DOHH2 (cell line): ENCODE measurements at regions not wholly inside any gene's neighbourhood (a gene's known extent, or its start where the extent isn't known, plus 50 kb on each side); places are given as distances from the start of the nearest gene placed in this dataset.

Experiments
- H3F3A ChIP-seq: fragments of 200-600 bp; sonication (generic), shearing (Covaris generic); 2 replicates; pipeline ENCODE4 v1.6.0; 2016; ENCODE audit warnings: antibody characterized with exemption, mild to moderate bottlenecking; ENCODE audit not compliant: control insufficient read depth, insufficient read depth
- H3K27ac ChIP-seq: fragments of 200-600 bp; sonication (generic); 2 replicates; pipeline ENCODE4 v1.5.1; 2014; ENCODE audit warnings: low read depth, mild to moderate bottlenecking, low read length, moderate library complexity
- H3K27me3 ChIP-seq: fragments of 200-600 bp; sonication (generic); 2 replicates; pipeline ENCODE4 v1.6.1; 2014; ENCODE audit warnings: mild to moderate bottlenecking, low read length, mixed read lengths; ENCODE audit not compliant: control insufficient read depth
- H3K36me3 ChIP-seq: fragments of 200-600 bp; sonication (generic); 2 replicates; pipeline ENCODE4 v1.6.1; 2014; ENCODE audit warnings: mild to moderate bottlenecking, low read length, moderate library complexity, mixed read lengths; ENCODE audit not compliant: control insufficient read depth
- H3K4me1 ChIP-seq: fragments of 200-600 bp; sonication (generic); 2 replicates; pipeline ENCODE4 v1.6.1; 2014; ENCODE audit warnings: mild to moderate bottlenecking, low read length, mixed read lengths; ENCODE audit not compliant: control insufficient read depth
- H3K4me2 ChIP-seq: fragments of 200-600 bp; sonication (generic); 2 replicates; pipeline ENCODE4 v1.6.0; 2014; ENCODE audit warnings: mild to moderate bottlenecking, low read length, moderate library complexity
- H3K4me3 ChIP-seq: fragments of 200-600 bp; sonication (generic); 2 replicates; pipeline ENCODE4 v1.5.1; 2014; ENCODE audit warnings: mild to moderate bottlenecking, low read length, mixed read lengths
- H3K79me2 ChIP-seq: fragments of 200-600 bp; sonication (generic); 2 replicates; pipeline ENCODE4 v1.6.1; 2014; ENCODE audit warnings: mild to moderate bottlenecking, low read length, mixed read lengths; ENCODE audit not compliant: control insufficient read depth
- H3K9me2 ChIP-seq: fragments of 200-600 bp; sonication (generic); replicated peaks from 2 replicates; pipeline ENCODE4 v1.6.1; 2014; ENCODE audit warnings: mild to moderate bottlenecking, low read length, mixed read lengths; ENCODE audit not compliant: control insufficient read depth
- H3K9me3 ChIP-seq: fragments of 200-600 bp; sonication (generic); 2 replicates; pipeline ENCODE4 v1.6.1; 2014; ENCODE audit warnings: antibody characterized with exemption, low read length, mixed read lengths; ENCODE audit not compliant: control insufficient read depth, insufficient read depth
- H4K20me1 ChIP-seq: fragments of 200-600 bp; sonication (generic); 2 replicates; pipeline ENCODE4 v1.6.0; 2014; ENCODE audit warnings: low read depth, mild to moderate bottlenecking, antibody characterized with exemption, low read length, moderate library complexity; ENCODE audit not compliant: control insufficient read depth, insufficient read depth
- EZH2phosphoT487 ChIP-seq: fragments of 200-600 bp; sonication (generic); IDR thresholded peaks from 2 replicates; pipeline ENCODE4 v1.6.1; 2017; ENCODE audit warnings: borderline replicate concordance, mild to moderate bottlenecking, antibody characterized with exemption, low read length, moderate library complexity, mixed read lengths
- TF ChIP-seq, protein P1 (sequence below): fragments of 200-600 bp; sonication (generic); IDR thresholded peaks from one replicate; pipeline ENCODE4 v1.5.1; 2014; ENCODE audit warnings: antibody characterized with exemption, mild to moderate bottlenecking, low read depth, low read length; ENCODE audit not compliant: poor library complexity, severe bottlenecking

- H3K27me3 ChIP-seq: no peaks in the 10 kb centered on the region
- TF ChIP-seq, protein P1, sequence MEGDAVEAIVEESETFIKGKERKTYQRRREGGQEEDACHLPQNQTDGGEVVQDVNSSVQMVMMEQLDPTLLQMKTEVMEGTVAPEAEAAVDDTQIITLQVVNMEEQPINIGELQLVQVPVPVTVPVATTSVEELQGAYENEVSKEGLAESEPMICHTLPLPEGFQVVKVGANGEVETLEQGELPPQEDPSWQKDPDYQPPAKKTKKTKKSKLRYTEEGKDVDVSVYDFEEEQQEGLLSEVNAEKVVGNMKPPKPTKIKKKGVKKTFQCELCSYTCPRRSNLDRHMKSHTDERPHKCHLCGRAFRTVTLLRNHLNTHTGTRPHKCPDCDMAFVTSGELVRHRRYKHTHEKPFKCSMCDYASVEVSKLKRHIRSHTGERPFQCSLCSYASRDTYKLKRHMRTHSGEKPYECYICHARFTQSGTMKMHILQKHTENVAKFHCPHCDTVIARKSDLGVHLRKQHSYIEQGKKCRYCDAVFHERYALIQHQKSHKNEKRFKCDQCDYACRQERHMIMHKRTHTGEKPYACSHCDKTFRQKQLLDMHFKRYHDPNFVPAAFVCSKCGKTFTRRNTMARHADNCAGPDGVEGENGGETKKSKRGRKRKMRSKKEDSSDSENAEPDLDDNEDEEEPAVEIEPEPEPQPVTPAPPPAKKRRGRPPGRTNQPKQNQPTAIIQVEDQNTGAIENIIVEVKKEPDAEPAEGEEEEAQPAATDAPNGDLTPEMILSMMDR: no peak
- TF ChIP-seq EZH2phosphoT487: no peak
Measured at GRCh38 chr22:22093743-22094142, 111.2 kb upstream of the TOP3B start.

DNA sequence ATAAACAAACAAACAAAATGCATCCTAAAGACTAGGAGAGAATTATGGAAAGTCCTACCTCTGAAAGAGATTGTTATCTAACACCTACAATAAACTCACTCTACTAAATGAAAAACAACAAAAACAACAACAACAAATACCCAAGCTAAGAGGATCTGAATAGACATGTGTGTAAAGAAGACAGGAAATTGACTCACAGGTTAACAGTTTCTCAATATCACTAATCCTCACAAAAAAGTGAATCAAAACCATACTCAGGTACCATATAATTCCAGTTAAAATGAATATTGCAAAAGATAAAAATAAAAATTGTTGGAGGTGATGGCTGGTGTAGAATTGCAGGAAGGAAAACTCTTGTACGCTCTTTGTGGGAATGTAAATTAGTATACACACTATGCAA is 110.4 kb upstream of the TOP3B start:
- TF ChIP-seq EZH2phosphoT487: no peak
- TF ChIP-seq, protein P1: no peak
- Histone ChIP-seq H3K4me3 (no peak overlapping the region), H3K27me3 (no peaks in the 10 kb centered on the region), H3K9me3 (peaks cover 4% of the 10 kb centered on the region; the same call in 1 of the 2 replicates), H3K4me2 (peak overlapping the region; percentile 23), H4K20me1 (no peaks in the 10 kb centered on the region), H3K79me2 (no peaks in the 10 kb centered on the region), H3K9me2 (no peaks in the 10 kb centered on the region), H3K36me3 (no peaks in the 10 kb centered on the region), H3F3A (no peaks in the 10 kb centered on the region; the same call in 1 of the 2 replicates), H3K27ac (no peak overlapping the region), H3K4me1 (peaks cover 65% of the 10 kb centered on the region)

More at GRCh38 chr22:22093743-22094142, 111.2 kb upstream of the TOP3B start:
- H3K4me1 ChIP-seq: peaks cover 73% of the 10 kb centered on the region
- no peak overlapping the region for H3K4me3 ChIP-seq
- H3K36me3 ChIP-seq: no peaks in the 10 kb centered on the region
- peaks cover 4% of the 10 kb centered on the region; the same call in 1 of the 2 replicates for H3K9me3 ChIP-seq
- H3F3A ChIP-seq: peaks cover 1% of the 10 kb centered on the region; the same call in 1 of the 2 replicates
- H3K79me2 ChIP-seq: no peaks in the 10 kb centered on the region
- H3K27ac ChIP-seq: no peak overlapping the region
- H3K9me2 ChIP-seq: no peaks in the 10 kb centered on the region
- H3K4me2 ChIP-seq: peak overlapping the region; percentile 23; the same call in 1 of the 2 replicates
- no peaks in the 10 kb centered on the region for H4K20me1 ChIP-seq

GRCh38 chr22:22092101-22092500 is 109.5 kb upstream of the TOP3B start:
- H3K4me2 ChIP-seq: no peak overlapping the region; the same call in 1 of the 2 replicates
- no peaks in the 10 kb centered on the region for H3K9me3 ChIP-seq
- H3K79me2 ChIP-seq: no peaks in the 10 kb centered on the region
- H3F3A ChIP-seq: no peaks in the 10 kb centered on the region; the same call in 1 of the 2 replicates
- H3K4me1 ChIP-seq: peaks cover 56% of the 10 kb centered on the region
- H3K36me3 ChIP-seq: no peaks in the 10 kb centered on the region
- H3K27me3 ChIP-seq: no peaks in the 10 kb centered on the region
- H4K20me1 ChIP-seq: no peaks in the 10 kb centered on the region
- H3K27ac ChIP-seq: no peak overlapping the region
- no peak for TF ChIP-seq EZH2phosphoT487
- TF ChIP-seq, protein P1: no peak
- H3K9me2 ChIP-seq: no peaks in the 10 kb centered on the region
- no peak overlapping the region for H3K4me3 ChIP-seq
